ENCODE measurements at regions not wholly inside any gene's neighbourhood (a gene's known extent, or its start where the extent isn't known, plus 50 kb on each side); places are given as distances from the start of the nearest gene placed in this dataset.

DNA sequence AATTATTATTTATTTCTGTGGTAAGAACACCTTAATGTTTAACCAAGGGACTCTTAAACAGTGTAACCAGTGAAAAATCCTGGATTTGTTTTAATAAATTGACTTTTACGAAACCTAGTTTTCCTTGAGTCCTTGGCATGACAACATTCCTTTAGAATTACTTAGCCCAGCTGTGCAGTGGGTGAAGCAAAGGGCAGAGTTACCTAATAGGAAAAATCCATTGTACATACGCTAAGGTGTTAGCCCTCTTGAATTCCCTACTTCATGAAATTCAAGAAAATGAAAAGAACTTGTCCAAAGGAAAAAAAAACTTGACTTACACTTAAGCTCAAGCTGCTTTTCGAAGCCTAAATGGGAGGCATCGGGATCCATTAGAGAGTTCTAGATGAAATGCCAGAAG is 852.0 kb upstream of the ADAMTS5 start:
- Mint-ChIP-seq H3K36me3 (ENCODE audit: low read depth) (no peaks in the 10 kb centered on the region), H3K27ac (no peak overlapping the region), H3K27me3 (ENCODE audit: insufficient read depth, low read depth, poor library complexity) (no peaks in the 10 kb centered on the region), H3K4me1 (no peaks in the 10 kb centered on the region), H3K4me3 (no peak overlapping the region), H3K9me3 (no peaks in the 10 kb centered on the region)
- Histone ChIP-seq H3K27ac (ENCODE audit: low read depth) (no peak overlapping the region), H4K20me1 (replicated peaks; ENCODE audit: insufficient read depth) (no peaks in the 10 kb centered on the region), H3K27me3 (ENCODE audit: insufficient read depth) (no peaks in the 10 kb centered on the region), H3K36me3 (ENCODE audit: insufficient read depth) (no peaks in the 10 kb centered on the region), H3F3A (replicated peaks; ENCODE audit: low read depth) (no peaks in the 10 kb centered on the region), H3K9me2 (ENCODE audit: insufficient read depth) (no peaks in the 10 kb centered on the region), H3K4me3 (no peak overlapping the region), H3K4me2 (no peak overlapping the region), H3K4me1 (ENCODE audit: insufficient read depth) (no peaks in the 10 kb centered on the region), H2AFZ (no peak overlapping the region), H3K79me2 (replicated peaks; ENCODE audit: insufficient read depth) (no peaks in the 10 kb centered on the region)
- DNase-seq (ENCODE audit: low spot score) (no peak), ATAC-seq (no peak)
- TF ChIP-seq EZH2phosphoT487 (IDR thresholded peaks at IDR 0.05; ENCODE audit: unreplicated experiment) (no peak), CREB1 (CRISPR knock-in tag; IDR thresholded peaks at IDR 0.05; ENCODE audit: low read depth) (no peak), STAT1 (IDR thresholded peaks at IDR 0.05; ENCODE audit: unreplicated experiment) (no peak), POLR2AphosphoS5 (IDR thresholded peaks at IDR 0.05; ENCODE audit: low read depth) (no peak), ETS1 (IDR thresholded peaks at IDR 0.05) (no peak), JUNB (IDR thresholded peaks at IDR 0.05; ENCODE audit: unreplicated experiment) (no peak), EZH2 (IDR thresholded peaks at IDR 0.05; ENCODE audit: low read depth, unreplicated experiment) (no peak), ZNF331 (CRISPR knock-in tag; IDR thresholded peaks at IDR 0.05; ENCODE audit: low read depth) (no peak)
- TF ChIP-seq, protein P1, sequence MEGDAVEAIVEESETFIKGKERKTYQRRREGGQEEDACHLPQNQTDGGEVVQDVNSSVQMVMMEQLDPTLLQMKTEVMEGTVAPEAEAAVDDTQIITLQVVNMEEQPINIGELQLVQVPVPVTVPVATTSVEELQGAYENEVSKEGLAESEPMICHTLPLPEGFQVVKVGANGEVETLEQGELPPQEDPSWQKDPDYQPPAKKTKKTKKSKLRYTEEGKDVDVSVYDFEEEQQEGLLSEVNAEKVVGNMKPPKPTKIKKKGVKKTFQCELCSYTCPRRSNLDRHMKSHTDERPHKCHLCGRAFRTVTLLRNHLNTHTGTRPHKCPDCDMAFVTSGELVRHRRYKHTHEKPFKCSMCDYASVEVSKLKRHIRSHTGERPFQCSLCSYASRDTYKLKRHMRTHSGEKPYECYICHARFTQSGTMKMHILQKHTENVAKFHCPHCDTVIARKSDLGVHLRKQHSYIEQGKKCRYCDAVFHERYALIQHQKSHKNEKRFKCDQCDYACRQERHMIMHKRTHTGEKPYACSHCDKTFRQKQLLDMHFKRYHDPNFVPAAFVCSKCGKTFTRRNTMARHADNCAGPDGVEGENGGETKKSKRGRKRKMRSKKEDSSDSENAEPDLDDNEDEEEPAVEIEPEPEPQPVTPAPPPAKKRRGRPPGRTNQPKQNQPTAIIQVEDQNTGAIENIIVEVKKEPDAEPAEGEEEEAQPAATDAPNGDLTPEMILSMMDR (conservative IDR thresholded peaks at IDR 0.05; ENCODE audit: low read depth in 2 of 2) = no peak
- TF ChIP-seq, protein P2, sequence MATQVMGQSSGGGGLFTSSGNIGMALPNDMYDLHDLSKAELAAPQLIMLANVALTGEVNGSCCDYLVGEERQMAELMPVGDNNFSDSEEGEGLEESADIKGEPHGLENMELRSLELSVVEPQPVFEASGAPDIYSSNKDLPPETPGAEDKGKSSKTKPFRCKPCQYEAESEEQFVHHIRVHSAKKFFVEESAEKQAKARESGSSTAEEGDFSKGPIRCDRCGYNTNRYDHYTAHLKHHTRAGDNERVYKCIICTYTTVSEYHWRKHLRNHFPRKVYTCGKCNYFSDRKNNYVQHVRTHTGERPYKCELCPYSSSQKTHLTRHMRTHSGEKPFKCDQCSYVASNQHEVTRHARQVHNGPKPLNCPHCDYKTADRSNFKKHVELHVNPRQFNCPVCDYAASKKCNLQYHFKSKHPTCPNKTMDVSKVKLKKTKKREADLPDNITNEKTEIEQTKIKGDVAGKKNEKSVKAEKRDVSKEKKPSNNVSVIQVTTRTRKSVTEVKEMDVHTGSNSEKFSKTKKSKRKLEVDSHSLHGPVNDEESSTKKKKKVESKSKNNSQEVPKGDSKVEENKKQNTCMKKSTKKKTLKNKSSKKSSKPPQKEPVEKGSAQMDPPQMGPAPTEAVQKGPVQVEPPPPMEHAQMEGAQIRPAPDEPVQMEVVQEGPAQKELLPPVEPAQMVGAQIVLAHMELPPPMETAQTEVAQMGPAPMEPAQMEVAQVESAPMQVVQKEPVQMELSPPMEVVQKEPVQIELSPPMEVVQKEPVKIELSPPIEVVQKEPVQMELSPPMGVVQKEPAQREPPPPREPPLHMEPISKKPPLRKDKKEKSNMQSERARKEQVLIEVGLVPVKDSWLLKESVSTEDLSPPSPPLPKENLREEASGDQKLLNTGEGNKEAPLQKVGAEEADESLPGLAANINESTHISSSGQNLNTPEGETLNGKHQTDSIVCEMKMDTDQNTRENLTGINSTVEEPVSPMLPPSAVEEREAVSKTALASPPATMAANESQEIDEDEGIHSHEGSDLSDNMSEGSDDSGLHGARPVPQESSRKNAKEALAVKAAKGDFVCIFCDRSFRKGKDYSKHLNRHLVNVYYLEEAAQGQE (IDR thresholded peaks at IDR 0.05; ENCODE audit: unreplicated experiment) = no peak

All from GM23338 (cell line).